Stimulated activated CD8-positive, alpha-beta memory T cell treated with anti-CD3 and anti-CD28 coated beads, Interleukin-7, amount 100 ng/mL, for 24 hours (primary cell): ENCODE measurements at regions not wholly inside any gene's neighbourhood (a gene's known extent, or its start where the extent isn't known, plus 50 kb on each side); places are given as distances from the start of the nearest gene placed in this dataset.

Experiments used
- DNase-seq: peaks from one replicate; pipeline ENCODE4 v3.0.0-alpha.2; 2020; ENCODE audit warnings: low read depth

DNA sequence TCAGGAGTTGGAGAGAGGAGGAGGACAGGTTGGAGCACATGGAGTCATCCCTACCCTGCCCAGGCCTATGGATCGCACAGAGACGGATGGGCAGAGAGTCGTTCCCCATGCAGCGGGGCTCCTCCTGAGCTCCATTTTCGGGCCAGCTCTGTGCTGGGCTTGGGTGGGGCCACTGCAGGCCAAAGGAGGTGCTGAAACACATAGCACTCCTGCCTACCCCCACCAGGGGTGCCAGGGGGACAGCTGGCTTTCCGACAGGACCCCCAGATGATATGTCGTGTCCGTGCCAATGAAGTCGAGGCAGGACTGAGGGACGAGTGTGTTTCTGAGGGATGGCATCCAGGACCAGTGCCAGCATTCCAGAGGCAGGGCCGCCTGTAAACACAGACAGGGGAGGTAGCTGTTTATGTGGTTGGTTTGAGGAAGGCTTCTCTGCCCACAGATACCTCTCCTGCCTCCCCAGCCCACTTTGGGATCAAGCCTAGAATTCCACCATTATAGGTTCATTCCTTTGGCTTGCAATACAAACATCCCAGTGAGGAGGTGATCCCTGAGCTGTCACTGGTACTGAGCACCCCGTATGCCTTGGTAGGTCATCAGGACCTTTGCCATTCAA lies 116.6 kb downstream of the GLI2 start:
- no peak for DNase-seq

DNA sequence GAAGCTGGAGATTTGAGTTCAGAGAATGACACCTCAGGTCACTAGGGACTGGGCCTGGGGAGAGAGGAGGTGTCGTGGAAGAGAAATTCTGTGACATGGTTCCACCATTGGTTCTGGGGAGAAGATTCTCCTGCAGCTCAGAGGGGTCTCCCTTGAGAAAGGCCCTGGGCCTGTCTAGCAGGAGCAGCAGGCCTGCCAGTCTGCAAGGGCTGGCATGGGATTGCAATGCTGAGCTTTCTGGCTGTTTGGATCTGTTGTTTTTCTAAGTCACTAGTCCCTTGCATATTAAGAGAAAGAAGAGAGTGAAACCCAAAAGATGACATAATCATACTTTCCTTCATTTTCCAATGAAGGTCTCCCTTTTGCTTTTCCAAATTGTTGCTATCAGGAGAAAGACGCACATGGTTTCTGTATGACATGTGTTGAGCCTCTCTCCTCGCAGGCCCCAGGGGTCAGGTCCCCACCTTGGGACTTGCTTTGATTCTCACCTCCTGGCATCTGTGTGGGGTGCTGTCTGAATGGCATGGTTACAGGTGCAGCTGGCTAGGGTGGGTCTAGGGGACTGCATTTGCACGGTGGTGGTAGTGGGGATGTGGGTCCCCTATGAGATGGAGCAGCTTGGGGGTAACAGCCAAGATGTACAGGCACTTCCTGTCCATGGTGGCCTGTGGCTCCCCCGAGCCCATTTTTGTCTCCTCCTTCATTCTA lies 117.8 kb downstream of the GLI2 start:
- DNase-seq: no peak

DNA sequence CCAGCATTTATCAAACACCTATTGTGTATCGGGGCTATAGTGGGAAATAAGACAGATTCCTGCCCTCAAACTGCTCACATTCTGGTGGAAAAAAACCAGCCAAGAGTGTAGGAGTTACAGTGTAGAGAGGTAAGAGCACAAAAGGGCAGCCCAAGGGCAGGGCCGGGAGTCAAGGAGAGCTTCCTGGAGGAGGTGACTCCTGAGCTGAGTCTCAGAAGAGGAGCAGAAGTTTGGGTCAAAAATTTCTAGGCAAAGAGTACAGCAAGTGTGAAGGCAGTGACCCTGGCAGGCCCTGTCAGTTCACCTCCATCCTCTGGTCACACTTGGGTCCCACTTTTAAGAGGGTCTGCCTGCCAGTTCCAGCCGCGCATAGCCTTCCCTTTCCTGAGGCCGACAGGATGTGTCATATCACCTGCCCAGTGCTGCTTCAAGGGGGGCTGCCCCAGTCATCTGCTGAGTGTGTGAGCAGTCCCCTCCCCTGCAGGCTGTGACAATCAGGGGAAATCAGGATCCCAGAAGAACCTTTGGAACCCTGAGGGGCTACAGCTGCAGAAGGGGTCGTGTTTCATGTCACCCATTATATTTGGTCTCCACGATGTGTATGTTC lies 118.4 kb downstream of the GLI2 start:
- DNase-seq: no peak

DNA sequence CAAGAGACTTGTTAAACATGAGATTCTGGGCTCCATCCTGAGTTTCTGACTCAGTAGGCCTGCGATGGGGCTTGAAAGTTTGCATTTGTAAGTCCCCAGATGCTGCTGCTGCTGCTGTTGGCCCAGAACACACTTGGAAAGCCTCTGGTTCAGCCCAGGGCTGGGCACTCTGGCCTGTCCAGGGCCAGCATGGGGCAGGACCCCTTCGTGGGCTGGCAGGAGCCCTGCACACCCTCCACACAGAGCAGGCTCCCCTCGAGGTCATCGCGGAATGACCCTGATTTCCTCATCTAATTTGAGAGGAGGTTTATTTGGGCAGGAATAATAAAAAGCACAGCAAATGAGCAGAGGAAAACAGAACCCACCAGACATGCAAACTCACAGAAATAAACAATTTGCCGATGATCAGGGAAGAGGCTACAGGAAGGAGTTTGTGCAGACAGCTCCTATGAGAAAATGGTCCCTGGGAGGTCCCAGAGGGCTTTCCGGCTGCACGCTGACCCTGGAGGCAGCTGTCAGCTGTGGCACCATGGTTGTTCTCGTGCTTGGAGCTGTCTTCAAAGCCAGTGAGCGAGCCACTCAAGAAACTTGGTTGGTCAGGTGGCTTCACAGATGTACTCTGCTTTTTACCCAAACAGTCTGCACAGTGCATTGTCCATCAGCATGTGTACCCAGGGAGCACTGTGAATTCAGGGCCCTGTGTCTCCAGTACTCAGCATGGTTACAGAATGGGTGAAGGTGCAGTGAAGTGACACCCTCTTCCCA lies 119.3 kb downstream of the GLI2 start:
- no peak for DNase-seq

DNA sequence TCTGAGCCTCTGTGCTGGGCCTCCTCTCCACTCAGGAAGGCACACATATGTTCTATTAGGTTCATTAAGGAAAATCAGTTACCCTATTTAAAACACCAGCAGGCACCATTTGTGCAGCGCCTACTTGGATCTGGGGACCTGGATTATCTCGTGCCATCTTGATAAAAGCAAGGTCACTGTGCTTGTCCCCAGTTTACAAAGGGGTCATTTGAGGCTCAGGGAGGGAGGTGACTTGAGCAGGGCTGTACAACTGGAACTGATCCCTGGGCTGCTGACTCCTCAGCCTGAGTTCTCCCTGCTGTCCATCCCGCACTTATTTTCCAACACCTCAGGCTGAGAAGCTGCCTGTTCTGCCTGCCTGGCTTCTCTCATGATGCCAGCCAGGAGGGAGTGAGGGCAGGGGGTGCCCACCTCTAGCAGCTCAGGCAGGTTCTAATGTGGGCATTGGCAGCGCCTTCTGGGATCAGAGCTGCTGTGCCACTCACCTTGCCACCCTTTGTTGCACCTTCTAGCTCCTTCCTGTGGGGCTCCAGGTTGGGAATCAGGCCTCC lies 120.3 kb downstream of the GLI2 start:
- DNase-seq: no peak

DNA sequence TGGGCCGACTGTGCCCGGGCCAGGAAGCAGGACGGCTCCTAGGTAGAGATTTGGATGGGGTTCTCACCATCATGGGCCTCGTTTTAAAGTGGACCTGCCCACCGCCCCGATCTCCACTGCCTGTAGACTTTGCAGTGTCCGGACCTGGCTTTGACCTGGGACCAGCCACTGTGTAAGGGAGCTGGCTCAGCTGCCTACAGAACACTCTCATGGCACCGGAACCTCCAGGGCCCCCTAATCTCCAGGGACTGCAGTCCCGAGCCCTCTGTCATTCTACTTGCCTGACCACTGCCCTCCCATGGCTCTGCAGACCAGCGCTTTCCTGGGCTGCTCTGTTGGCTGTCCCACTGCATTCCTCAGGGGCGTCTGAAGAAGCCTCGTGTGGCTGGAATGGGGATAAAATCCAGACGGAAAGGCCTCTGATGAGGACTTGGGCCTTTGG lies 120.8 kb downstream of the GLI2 start:
- no peak for DNase-seq

DNA sequence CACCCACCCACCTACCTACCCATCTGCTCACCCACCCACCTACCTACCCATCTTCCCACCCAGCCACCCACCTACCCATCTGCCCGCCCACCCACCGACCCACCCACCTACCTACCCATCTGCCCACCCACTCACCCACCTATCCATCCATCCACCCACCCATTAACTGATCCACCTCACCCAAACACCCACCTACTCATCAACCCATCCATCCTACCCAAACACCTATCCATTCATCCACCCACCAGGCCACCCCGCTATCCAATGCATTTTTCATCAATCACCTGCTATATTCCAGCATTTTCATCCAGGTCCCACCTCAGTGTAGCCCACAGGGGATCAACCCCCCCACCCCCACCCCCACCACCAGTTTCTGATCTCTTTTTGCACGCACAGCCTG lies 121.8 kb downstream of the GLI2 start:
- DNase-seq: no peak

DNA sequence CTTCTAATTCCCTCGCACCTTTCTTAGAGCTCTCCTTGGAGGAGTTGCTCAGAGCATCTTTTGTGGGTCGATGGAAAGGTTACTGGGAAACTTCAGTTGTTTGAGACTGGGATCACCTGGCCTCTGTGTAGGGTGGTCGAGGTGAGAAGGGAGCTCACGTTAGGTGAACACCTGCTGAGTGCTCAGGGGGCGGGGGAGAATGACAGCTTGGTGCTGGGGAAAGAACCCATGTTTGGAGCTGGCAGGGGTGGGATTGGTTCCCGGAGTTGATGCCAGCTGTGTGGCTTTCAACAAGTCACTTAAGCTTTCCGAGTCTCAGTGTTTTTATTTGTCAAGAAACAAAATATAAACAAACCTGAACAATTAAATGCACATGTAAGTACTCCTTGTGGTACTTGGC lies 122.3 kb downstream of the GLI2 start:
- no peak for DNase-seq

DNA sequence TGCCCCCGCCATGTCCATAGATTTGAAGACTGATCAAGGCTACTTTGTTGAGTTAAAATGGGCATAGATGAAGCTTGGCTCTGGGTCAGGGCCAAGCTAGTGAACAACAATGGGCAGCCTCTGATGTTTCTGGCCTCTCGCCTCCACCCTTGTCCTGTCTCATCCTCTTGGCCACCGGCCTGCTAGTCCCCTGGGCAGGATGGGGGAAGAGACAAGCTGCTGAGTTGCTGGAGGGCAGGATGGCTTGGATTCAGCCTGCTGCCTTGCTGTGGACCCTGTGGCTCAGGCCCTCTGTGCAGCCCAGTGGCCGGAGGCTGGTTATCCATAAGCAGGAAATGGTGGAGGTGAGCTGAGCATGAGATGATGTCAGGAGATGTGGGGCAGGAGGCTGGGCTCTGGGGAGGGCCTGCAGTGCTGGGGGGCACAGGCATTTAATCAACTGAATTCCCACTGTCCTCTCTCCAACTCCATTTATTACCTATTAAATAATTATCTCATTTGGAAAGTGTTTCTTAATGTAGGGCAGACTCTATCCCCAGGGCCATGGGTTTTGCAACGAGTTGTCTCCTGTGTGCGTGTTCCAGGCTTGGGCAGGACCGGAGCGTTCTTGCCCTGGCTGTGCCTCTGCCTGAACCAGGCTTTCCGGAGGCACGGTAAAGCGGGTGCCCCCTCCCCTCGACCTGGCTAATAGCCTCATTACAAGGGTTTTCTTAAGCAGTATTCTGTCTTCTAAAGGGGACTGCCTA lies 122.9 kb downstream of the GLI2 start:
- no peak for DNase-seq

DNA sequence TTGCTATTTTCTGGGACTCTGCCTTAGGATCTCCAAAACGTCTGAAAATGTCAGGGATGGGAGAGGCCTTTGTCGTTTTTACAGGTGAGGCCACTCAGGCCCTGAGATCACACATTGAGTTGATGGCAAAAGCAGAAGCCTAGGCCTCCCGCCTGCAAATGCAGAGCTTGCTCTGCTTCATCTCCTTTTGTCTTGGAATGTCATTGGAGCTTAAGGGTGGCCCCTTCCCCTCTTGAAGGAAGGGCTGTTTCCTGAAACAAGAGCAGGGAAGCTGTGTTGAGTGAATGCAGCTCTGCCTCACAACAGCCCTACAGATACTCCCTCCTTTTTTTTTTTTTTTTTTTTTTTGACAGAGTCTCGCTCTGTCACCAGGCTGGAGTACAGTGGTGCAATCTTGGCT lies 123.5 kb downstream of the GLI2 start:
- no peak for DNase-seq

DNA sequence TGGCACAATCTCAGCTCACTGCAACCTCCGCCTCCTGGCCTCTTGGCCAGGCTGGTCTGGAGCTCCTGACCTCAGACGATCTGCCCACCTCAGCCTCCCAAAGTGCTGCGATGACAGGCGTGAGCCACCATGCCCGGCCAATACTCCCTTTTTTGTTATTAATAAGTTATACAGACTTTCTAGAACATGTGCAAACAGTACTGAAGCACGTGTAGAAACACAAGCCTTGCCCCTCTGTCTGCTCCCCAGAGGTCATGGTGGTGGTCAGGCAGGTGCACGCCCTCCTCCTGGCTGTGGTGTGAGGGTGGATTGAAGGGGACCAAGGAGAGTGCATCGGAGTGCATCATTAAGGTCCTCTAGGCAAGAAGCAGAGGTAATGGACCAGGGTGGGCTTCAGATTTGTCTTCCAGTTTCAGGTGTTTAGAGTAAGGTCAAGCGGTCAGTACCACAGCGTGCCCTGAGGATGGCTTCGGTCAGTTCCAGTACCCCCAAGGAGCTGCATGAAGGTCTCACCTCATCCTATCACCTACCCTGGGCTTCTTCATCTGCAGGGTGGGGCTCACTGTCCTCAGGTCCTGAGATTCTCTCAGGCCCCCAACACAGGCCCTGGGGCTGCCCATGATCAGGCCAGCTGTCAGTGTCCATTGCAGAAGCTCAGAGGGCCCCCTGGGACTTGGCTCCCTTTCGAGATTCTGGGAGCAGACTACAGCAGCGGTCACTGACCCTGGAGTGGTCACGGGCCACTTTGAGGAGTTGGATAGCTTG lies 124.3 kb downstream of the GLI2 start:
- no peak for DNase-seq

DNA sequence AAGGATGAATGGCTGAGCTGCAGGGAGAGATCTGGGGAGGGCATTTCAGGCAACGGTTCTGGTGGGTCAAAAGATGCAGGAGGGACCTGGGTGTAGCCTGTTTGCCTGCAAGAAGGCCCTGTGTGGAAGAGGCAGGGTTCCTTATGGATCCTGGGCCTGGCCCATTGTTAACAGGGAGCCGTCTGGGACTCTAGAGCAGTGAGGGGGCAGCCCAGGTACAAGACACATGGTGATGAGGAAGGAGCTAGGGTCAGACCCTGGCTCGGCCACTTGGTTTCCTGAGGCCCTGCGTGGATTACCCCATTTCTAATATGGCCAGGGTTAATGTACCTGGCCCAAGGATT lies 124.9 kb downstream of the GLI2 start:
- DNase-seq: no peak

DNA sequence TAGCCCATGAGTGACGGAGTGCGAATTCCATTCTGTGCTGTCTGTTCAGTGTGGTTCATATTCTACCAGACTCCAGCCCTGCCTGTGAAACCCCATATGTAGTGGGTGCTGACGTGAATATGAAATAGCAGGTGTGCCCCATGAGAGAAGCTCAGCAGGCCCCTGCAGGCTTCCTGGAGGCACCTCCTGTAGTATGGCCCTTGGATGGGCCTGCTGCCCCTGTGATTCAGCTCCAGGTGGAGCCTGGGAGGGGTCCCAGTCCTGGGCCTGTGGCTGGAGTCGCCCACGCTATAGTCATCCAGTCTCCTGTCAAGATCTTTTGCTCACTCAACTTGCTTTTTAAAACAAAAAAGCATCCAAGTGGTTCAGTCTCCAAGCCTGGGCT lies 125.5 kb downstream of the GLI2 start:
- DNase-seq: no peak

DNA sequence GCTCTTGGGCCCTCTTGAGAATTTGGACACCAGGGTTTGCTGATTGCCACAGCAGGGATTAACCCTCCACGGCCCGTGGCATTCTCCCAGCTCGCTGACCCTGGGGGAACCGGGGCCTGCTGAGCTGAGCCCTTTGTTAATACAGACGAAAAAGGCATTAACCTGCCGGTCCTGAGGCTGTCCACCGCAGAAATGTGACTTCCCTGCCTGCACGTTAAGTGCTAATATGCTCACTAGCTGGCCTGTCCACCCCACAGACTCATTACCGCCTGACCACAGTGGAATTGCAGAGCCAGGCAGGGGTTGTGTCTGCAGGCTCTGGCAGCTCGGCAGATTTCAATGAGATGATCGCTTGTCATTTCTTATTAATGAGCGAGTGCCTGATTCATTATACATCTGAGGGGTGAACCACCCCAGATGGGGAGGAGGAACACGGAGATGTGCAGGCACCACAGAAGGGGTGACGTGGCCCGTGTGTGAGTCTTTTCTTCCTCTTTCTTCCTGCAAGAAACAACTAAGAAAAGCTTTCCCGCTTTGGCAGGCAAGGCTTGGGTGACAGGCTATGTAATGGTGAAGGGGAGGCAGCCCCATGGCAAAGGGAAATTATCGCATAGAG lies 126.0 kb downstream of the GLI2 start:
- DNase-seq: no peak

DNA sequence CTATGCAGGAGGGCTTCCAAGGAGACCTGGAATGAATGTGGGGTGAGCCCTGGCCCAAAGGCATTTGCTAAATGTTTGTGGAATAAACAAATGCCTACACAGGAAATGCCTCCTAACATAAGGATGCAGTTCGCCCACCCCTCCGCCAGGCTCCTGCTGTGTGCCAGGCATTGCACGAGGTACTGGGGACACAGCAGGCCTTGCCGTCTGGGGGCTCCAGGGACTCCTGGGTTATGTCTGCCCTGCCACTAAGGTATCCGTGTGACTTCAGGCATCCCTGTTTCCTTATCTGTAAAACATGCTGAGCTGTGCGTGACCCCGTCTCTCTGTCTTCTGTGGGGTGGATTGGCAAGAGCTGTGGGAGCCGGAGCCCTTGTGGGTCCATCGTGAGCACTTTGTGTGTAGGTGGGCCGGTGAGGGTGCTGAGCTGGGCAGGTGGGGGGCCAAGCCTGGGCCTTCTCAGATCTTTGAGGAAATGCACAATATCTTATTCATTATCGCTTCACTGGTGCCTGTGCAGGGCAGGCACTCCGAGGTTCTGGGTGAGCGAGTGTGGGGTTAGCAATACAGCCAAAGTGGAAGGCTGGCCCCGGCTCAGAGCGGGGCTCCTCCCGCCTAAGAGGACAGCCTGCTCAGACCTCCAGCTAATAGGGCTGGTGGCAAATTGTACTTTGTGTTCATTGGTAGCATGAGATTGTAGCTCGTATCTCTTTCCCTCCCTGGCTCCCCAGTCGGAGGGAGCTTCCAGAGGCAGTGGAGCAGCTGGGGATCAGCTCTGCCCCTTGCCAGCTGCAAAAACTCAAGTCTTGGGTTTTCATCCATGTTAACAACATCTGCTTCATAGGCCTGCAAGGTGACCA lies 126.8 kb downstream of the GLI2 start:
- no peak for DNase-seq

DNA sequence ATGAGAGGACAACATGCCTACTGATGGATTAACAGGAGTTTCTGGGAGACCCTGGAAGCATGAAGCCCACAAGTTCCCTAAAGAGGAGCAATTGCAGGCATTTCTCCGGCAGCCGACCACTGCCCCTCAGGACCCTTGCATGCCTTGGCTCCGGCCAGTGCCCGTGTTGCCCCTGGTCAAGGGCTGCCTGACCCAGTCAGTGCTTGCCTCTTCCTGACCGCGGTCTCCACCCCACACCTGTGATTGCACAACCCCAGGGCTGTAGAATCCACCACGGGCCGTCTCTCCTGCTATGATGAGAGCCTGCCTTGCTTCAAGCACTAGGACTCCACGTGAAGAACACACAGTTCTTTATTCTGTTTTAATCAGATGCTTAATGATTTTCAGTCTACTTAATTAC lies 127.5 kb downstream of the GLI2 start:
- no peak for DNase-seq

DNA sequence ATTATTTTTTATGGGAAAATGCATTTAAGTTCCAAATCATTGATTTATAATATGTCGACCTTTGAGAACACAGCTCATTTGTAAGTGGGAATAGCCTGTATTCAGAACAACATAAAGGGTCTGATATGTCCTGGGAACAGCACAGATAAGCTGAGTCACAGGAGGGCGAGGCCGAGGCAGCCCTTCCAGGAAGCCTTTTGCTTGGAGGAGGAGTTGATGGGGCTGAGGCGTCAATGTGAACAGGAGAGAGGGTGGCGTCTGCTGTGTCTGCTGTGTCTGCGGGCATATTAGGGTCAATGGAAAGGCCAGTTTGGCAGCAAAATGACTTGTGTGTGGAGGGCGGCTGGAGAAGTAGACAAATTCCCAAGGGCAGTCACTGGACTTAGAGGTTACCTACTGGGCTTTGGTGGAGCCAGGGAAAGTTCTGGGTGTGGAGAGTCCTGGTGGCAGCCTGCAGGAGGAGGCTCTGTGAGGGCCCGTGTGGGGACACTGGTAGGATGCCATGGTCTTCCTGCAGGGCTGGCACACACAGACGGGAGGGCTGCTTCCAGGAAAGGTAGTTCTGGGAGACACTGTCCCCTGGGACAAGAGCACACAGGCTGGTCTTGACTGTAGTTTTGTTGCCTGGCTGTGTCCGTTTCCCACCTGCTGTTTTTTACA lies 128.1 kb downstream of the GLI2 start:
- no peak for DNase-seq

DNA sequence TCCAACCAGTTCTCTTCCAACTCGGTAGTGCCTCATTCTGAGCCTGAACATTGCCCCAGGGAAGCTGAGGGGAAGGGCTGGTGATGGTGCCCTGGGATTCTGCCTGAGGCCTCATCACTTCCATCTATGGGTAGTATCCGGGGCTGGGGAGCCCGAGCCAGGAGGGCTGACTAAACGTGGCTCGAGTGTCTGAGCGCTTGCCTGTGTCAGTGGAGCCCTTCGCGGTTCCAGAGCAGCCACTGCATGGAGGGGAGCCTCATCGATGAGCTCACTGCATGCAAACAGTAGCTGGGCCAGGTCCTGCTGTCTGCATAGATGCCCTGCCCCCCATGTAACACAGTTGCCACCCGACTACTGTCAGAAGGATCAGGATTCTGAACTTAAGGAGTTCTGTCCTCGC lies 129.3 kb downstream of the GLI2 start:
- DNase-seq: no peak

DNA sequence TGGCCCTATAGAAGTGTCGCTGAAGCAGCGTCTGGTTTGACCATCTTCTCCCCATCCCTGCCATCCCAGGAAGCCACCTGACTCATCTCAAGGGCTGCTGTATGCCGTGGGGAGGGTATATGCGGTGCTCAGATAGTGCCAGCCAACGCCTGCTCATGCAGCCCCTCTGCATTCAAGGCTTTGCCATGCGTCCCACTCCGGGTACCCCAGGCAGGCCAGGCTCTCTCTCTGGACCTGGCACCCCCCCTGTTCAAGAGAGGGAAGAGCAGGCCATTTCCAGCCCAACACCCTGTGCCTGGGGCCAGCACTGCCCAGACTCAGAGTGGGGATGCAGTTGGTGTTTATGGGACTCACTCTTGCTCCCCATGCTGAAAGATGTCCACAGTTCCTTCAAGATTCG lies 130.0 kb downstream of the GLI2 start:
- DNase-seq: no peak
